Hepatocyte (in vitro differentiated cells): ENCODE measurements at regions not wholly inside any gene's neighbourhood (a gene's known extent, or its start where the extent isn't known, plus 50 kb on each side); places are given as distances from the start of the nearest gene placed in this dataset.
"Not testable (repeated sequence)": the region's sequence is repeated elsewhere in the genome, so short reads cannot be mapped to it uniquely, and the experiment has no call there.

Experiments
- CTCF ChIP-seq: fragments of 200-600 bp; sonication (generic); IDR thresholded peaks from 2 replicates; pipeline ENCODE4 v1.5.1; 2016; ENCODE audit warnings: antibody characterized with exemption, mild to moderate bottlenecking; ENCODE audit not compliant: poor library complexity
- EZH2 ChIP-seq: fragments of 200-600 bp; sonication (generic); IDR thresholded peaks from 2 replicates; pipeline ENCODE4 v1.6.1; 2016; ENCODE audit warnings: antibody characterized with exemption, mild to moderate bottlenecking, borderline replicate concordance
- EZH2phosphoT487 ChIP-seq: fragments of 200-600 bp; sonication (generic); IDR thresholded peaks from one replicate; pipeline ENCODE4 v1.6.1; 2018; ENCODE audit warnings: antibody characterized with exemption, mild to moderate bottlenecking, low read depth, moderate library complexity; ENCODE audit not compliant: unreplicated experiment, severe bottlenecking

- TF ChIP-seq CTCF, EZH2, EZH2phosphoT487: not testable (repeated sequence)
Observed at GRCh38 chr3:16077681-16078080, 96.8 kb upstream of the GALNT15 start.
